Right cardiac atrium (tissue), 5 donors: ENCODE measurements at regions not wholly inside any gene's neighbourhood (a gene's known extent, or its start where the extent isn't known, plus 50 kb on each side); places are given as distances from the start of the nearest gene placed in this dataset.

Source experiments
- ATAC-seq, 2 donors: fragments of 200-7000 bp; cut with Tn5 transposase; one replicate each; pipeline versions ENCODE4 v1.8.0 to v1.9.1; 2020; ENCODE audit warnings: moderate library complexity in 2 of 2, mild to moderate bottlenecking in 1 of 2
- DNase-seq, 3 donors: peaks; one replicate each; pipeline ENCODE4 v3.0.0-alpha.2; 2020
- H3K27ac ChIP-seq: one replicate; pipeline ENCODE4 v1.5.1; 2013; ENCODE audit warnings: mild to moderate bottlenecking, low read length, control low read depth, moderate library complexity
- H3K27me3 ChIP-seq: one replicate; pipeline ENCODE4 v1.6.1; 2013; ENCODE audit not compliant: control insufficient read depth, insufficient read depth
- H3K4me1 ChIP-seq: one replicate; pipeline ENCODE4 v1.6.1; 2013; ENCODE audit warnings: low read length; ENCODE audit not compliant: control insufficient read depth, insufficient read depth
- H3K4me3 ChIP-seq: one replicate; pipeline ENCODE4 v1.5.1; 2013; ENCODE audit warnings: low read length, control low read depth
- H3K9me3 ChIP-seq: one replicate; pipeline ENCODE4 v1.6.1; 2013; ENCODE audit warnings: low read length; ENCODE audit not compliant: control insufficient read depth
- WGBS: extraction: QIAGEN DNeasy Blood & Tissue Kit; methylation state at CpG from one replicate; pipeline ENCODE4 v1.1.7; 2013; 5-methylcytosine and 5-hydroxymethylcytosine counted together
- intact Hi-C, 4 donors: fragments of 100-400 bp; cut with DNase I; formaldehyde crosslinking; loops; one replicate each; pipeline versions ENCODE4 v1.11.0 to v1.14.0; 2022 to 2023
- donor health status: healthy with polysubstance abuse.
- donor health status: DM: no; HTN: yes; CAD: no.
- donor health status: DM: no; HTN: no; CAD: no.
- donor health status: DM: no; HTN: yes; CAD: no; lungs with severe emphysema.
- donor health status: DM: yes; HTN: yes; CAD: no.

GRCh38 chr6:12457094-12457493 is 166.9 kb downstream of the EDN1 start:
- no peaks in the 10 kb centered on the region for H3K4me1 ChIP-seq
- H3K4me3 ChIP-seq = no peak overlapping the region
- intact Hi-C loops = no loop called here
- H3K27ac ChIP-seq = no peak overlapping the region
- peaks cover 2% of the 10 kb centered on the region for H3K9me3 ChIP-seq
- no peaks in the 10 kb centered on the region for H3K27me3 ChIP-seq
- 78% methylated on average over 3 of the region's 3 CpGs for WGBS
- ATAC-seq = no peak
- DNase-seq = no peak

DNA sequence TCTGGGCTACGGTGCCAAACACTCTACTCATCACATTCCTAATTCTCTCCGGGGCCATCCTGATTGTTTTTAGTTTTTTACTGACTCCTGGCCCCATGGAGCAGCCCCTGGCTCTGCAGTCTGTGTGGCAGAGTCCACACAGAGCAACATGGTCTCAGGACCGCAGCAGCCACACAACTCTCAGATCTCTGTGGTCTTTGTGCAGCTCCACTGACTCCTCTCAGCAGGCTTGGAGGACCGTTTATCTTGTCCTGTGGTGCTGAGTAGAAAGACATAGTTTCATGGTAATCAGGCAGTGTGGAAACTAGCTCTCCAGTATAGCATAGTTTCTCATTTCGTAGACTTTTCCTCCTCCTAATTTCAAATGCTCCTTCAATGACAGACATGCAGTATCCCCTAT is 168.4 kb downstream of the EDN1 start:
- Histone ChIP-seq H3K27me3 (no peaks in the 10 kb centered on the region), H3K27ac (no peak overlapping the region), H3K4me3 (no peak overlapping the region), H3K4me1 (no peaks in the 10 kb centered on the region), H3K9me3 (peaks cover 2% of the 10 kb centered on the region)
- ATAC-seq (no peak), DNase-seq (peak in 1 of 3 donors; percentile 5)
- 62% methylated on average over 5 of the region's 5 CpGs for WGBS
- intact Hi-C loops = no loop called here

- whole genome bisulfite sequencing = 82% methylated on average over 7 of the region's 7 CpGs
- intact Hi-C loops = no loop called here
- no peak overlapping the region for H3K27ac ChIP-seq
- DNase-seq (no peak), ATAC-seq (no peak)
- H3K4me3 ChIP-seq = no peak overlapping the region
- H3K4me1 ChIP-seq = no peaks in the 10 kb centered on the region
- H3K27me3 ChIP-seq = no peaks in the 10 kb centered on the region
- no peaks in the 10 kb centered on the region for H3K9me3 ChIP-seq
Observed at GRCh38 chr6:12459945-12460661, 169.9 kb downstream of the EDN1 start.

GRCh38 chr6:12467706-12468670 is 177.8 kb downstream of the EDN1 start:
- Histone ChIP-seq H3K9me3 (no peaks in the 10 kb centered on the region), H3K27me3 (no peaks in the 10 kb centered on the region), H3K27ac (no peak overlapping the region), H3K4me3 (no peak overlapping the region), H3K4me1 (peaks cover 3% of the 10 kb centered on the region)
- DNase-seq (peak in 1 of 3 donors; percentile 22), ATAC-seq (peak in 1 of 2 donors; percentile 65)
- intact Hi-C loops = no loop called here
- WGBS = 32% methylated on average over 8 of the region's 8 CpGs

DNA sequence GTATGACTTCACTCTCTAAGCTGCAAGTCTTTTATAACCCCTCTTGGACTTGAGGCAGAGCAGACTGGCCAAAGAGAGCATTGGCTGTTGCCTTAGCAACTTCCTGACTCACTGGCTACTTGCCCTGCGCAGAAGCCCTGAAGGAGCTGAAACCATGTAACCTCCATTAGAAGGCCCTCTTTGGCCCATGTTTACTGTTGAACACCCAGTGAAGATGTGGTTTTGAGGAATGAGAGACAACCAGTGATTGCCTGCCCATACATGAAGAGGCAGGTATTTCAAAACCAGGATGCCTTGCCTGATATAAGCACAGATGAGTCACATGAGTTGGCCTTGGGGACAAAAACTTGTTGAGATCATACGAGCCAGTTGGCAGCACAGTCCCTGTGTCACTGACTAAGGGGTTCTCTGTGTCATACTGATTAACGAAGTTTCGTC is 182.5 kb downstream of the EDN1 start:
- Histone ChIP-seq H3K4me3 (no peak overlapping the region), H3K27ac (peak overlapping the region; percentile 88), H3K4me1 (peaks cover 9% of the 10 kb centered on the region), H3K27me3 (no peaks in the 10 kb centered on the region), H3K9me3 (no peaks in the 10 kb centered on the region)
- WGBS = 60% methylated on average over 4 of the region's 4 CpGs
- ATAC-seq (peak; percentile 87 to 93), DNase-seq (peak; percentile 79 to 89 (median 80))
- intact Hi-C loops = no loop called here

DNA sequence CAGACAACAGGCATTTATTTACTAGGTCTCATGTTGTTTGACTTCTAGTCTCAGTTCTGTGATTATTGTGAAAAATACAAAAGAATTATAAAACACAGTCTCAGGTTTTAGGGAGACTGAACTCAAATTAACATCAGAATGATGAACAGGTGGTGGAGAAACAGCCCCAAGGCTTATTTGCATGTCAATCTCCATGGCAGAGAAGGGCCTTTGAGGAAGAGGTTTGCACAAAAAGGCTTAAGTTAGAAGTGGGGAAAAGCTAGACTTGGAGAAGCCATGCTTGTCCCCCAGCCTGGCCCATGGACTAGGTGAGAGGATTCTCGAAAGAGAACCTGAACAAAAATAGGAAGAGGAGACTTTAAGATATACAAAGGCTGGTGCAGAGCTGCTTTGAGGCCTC is 183.3 kb downstream of the EDN1 start:
- no peaks in the 10 kb centered on the region for H3K27me3 ChIP-seq
- WGBS = 89% methylated on average over 1 of the region's 1 CpG
- no peaks in the 10 kb centered on the region for H3K9me3 ChIP-seq
- DNase-seq (no peak), ATAC-seq (no peak)
- H3K4me1 ChIP-seq = peaks cover 9% of the 10 kb centered on the region
- no peak overlapping the region for H3K4me3 ChIP-seq
- no peak overlapping the region for H3K27ac ChIP-seq
- intact Hi-C loops = no loop called here

- intact Hi-C loops = no loop called here
- H3K9me3 ChIP-seq = no peaks in the 10 kb centered on the region
- no peak overlapping the region for H3K27ac ChIP-seq
- ATAC-seq = no peak
- H3K4me3 ChIP-seq = no peak overlapping the region
- peaks cover 9% of the 10 kb centered on the region for H3K4me1 ChIP-seq
- H3K27me3 ChIP-seq = no peaks in the 10 kb centered on the region
- DNase-seq = no peak
- WGBS = 85% methylated on average over 7 of the region's 7 CpGs
Observed at GRCh38 chr6:12474167-12475140, 184.3 kb downstream of the EDN1 start.

GRCh38 chr6:12476484-12476883 is 186.3 kb downstream of the EDN1 start:
- H3K4me1 ChIP-seq = peaks cover 8% of the 10 kb centered on the region
- intact Hi-C loops = no loop called here
- no peak for DNase-seq
- no peaks in the 10 kb centered on the region for H3K27me3 ChIP-seq
- peak in 1 of 2 donors; percentile 39 for ATAC-seq
- H3K27ac ChIP-seq = no peak overlapping the region
- no peaks in the 10 kb centered on the region for H3K9me3 ChIP-seq
- no peak overlapping the region for H3K4me3 ChIP-seq

- intact Hi-C loops = no loop called here
- ATAC-seq (no peak), DNase-seq (no peak)
- H3K4me3 ChIP-seq = no peak overlapping the region
- H3K9me3 ChIP-seq = no peaks in the 10 kb centered on the region
- 51% methylated on average over 3 of the region's 3 CpGs for WGBS
- no peak overlapping the region for H3K27ac ChIP-seq
- H3K27me3 ChIP-seq = no peaks in the 10 kb centered on the region
- peaks cover 6% of the 10 kb centered on the region for H3K4me1 ChIP-seq
Observed at GRCh38 chr6:12477616-12478015, 187.5 kb downstream of the EDN1 start.

DNA sequence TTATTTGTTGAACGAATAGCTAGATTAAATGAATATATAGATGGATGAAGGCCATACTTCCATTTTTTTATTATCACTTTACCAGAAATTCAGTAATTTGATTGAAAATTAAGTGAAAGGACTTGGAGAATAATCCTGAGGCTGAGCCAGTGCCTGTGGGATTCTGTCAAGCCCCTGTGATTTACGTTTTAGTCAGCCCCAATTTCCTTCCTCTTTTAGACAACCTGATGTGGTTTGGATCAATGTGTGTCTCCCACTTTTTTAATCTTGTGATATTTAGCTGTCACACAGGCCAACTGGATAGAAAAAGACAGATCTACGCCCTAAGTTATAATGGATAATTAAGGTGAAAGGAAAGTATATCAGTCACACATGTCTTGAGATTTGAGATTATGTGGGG is 188.8 kb downstream of the EDN1 start:
- 79% methylated on average over 3 of the region's 3 CpGs for WGBS
- DNase-seq = no peak
- intact Hi-C loops = no loop called here

More for the DNA sequence above, 188.8 kb downstream of the EDN1 start:
- no peak overlapping the region for H3K27ac ChIP-seq
- peaks cover 4% of the 10 kb centered on the region for H3K4me1 ChIP-seq
- H3K9me3 ChIP-seq = no peaks in the 10 kb centered on the region
- no peaks in the 10 kb centered on the region for H3K27me3 ChIP-seq
- no peak for ATAC-seq
- no peak overlapping the region for H3K4me3 ChIP-seq
